K562 (cell line): ENCODE measurements at regions not wholly inside any gene's neighbourhood (a gene's known extent, or its start where the extent isn't known, plus 50 kb on each side); places are given as distances from the start of the nearest gene placed in this dataset.

Experiments
- ATAC-seq: fragments of 200-7000 bp; cut with Tn5 transposase; 3 replicates; pipeline ENCODE4 v1.9.1; 2020; ENCODE audit warnings: moderate library complexity
- BruUV-seq: library from RNA; stranded (reverse); fragments of 400-500 nt; replicated peaks from 2 replicates; lab custom pipeline; 2021; lab: Mats Ljungman, UMichigan
- CTCF ChIA-PET: fragments of 300-600 bp; formaldehyde crosslinking; extraction: SDS; loops from one replicate; lab custom pipeline; 2021; ENCODE audit warnings: low intra/inter-chr PET ratio; lab: Yijun Ruan, JAX
- POLR2A ChIA-PET: fragments of 300-600, 350-650 bp; sonication (Branson Sonifier 250); formaldehyde crosslinking; extraction: SDS; loops from one replicate; lab custom pipeline; 2021; ENCODE audit warnings: antibody characterized with exemption, inconsistent platforms; lab: Yijun Ruan, JAX
- DNase-seq, 4 experiments: peaks; one replicate each; pipeline versions ENCODE4 v3.0.0 to v3.0.0-alpha.2; 2011 to 2018; ENCODE audit warnings: low spot score in 3 of 4, mixed read lengths in 3 of 4; ENCODE audit errors: extremely low read depth in 1 of 4
- FAIRE-seq: peaks from 2 replicates; lab custom pipeline; 2011; peaks lifted over from hg19 to GRCh38; lab: Jason Lieb, UNC
- H2AFZ ChIP-seq: 2 replicates; pipeline ENCODE4 v1.6.0; 2011; ENCODE audit warnings: low read depth, low read length, control low read depth, inconsistent platforms
- H3K27ac ChIP-seq: fragments of 200-600 bp; 3 replicates; pipeline ENCODE4 v1.8.0; 2011; ENCODE audit warnings: low read depth, mild to moderate bottlenecking, control low read depth, inconsistent platforms, low read length, moderate library complexity, mixed read lengths; ENCODE audit errors: extremely low read depth
- H3K27me3 ChIP-seq, 2 experiments: fragments of 300-600 bp in 1 of 2; 2 replicates in 1 of 2; 3 replicates in 1 of 2; pipeline versions ENCODE4 v1.6.0 to v1.8.0; 2011; ENCODE audit warnings: inconsistent platforms in 2 of 2, low read length in 2 of 2, mild to moderate bottlenecking in 1 of 2, mixed read lengths in 1 of 2, moderate library complexity in 1 of 2; ENCODE audit not compliant: control insufficient read depth in 2 of 2, insufficient read depth in 2 of 2
- H3K36me3 ChIP-seq: fragments of 300-600 bp; 3 replicates; pipeline ENCODE4 v1.8.0; 2011; ENCODE audit warnings: mild to moderate bottlenecking, low read length, inconsistent platforms; ENCODE audit not compliant: control insufficient read depth, insufficient read depth
- H3K4me1 ChIP-seq, 2 experiments: fragments of 200-600 bp in 1 of 2; replicated peaks in 1 of 2; 2 replicates in 1 of 2; 3 replicates in 1 of 2; pipeline versions ENCODE4 v1.5.1 to v1.8.0; 2011; ENCODE audit warnings: inconsistent platforms in 2 of 2, low read length in 2 of 2, mild to moderate bottlenecking in 1 of 2, mixed read lengths in 1 of 2, moderate library complexity in 1 of 2; ENCODE audit not compliant: control insufficient read depth in 2 of 2, insufficient read depth in 2 of 2
- H3K4me2 ChIP-seq: 2 replicates; pipeline ENCODE4 v1.6.1; 2011; ENCODE audit warnings: low read length, control low read depth, inconsistent platforms, mixed read lengths; ENCODE audit not compliant: insufficient read depth
- H3K4me3 ChIP-seq: fragments of 200-600 bp; sonication (generic), shearing (Covaris generic); 2 replicates; pipeline ENCODE4 v1.5.1; 2016; ENCODE audit warnings: control low read depth, inconsistent platforms
- H3K79me2 ChIP-seq: fragments of 200-600 bp; 3 replicates; pipeline ENCODE4 v1.8.0; 2011; ENCODE audit warnings: low read length, inconsistent platforms; ENCODE audit not compliant: control insufficient read depth, insufficient read depth
- H3K9ac ChIP-seq, 2 experiments: 2 replicates each; pipeline versions ENCODE4 v1.6.0 to v1.6.1; 2011; ENCODE audit warnings: low read depth in 2 of 2, low read length in 2 of 2, control low read depth in 1 of 2, inconsistent platforms in 1 of 2, mild to moderate bottlenecking in 1 of 2, mixed read lengths in 1 of 2; ENCODE audit not compliant: insufficient read depth in 1 of 2
- H3K9me1 ChIP-seq: one replicate; pipeline ENCODE4 v1.6.0; 2011; ENCODE audit warnings: inconsistent platforms, mild to moderate bottlenecking, low read length, moderate library complexity; ENCODE audit not compliant: control insufficient read depth, insufficient read depth
- H3K9me3 ChIP-seq: replicated peaks from 2 replicates; pipeline ENCODE4 v1.5.1; 2011; ENCODE audit warnings: low read depth, low read length, inconsistent platforms; ENCODE audit not compliant: control insufficient read depth, insufficient read depth
- H4K20me1 ChIP-seq: replicated peaks from 2 replicates; pipeline ENCODE4 v1.6.1; 2011; ENCODE audit warnings: low read length, inconsistent platforms, mixed read lengths; ENCODE audit not compliant: control insufficient read depth, insufficient read depth
- C11orf30 ChIP-seq: fragments of 450-650 bp; IDR thresholded peaks from 2 replicates; pipeline ENCODE4 v1.6.1; 2016; ENCODE audit warnings: low read depth, mild to moderate bottlenecking
- GABPA ChIP-seq: fragments of 200-800 bp; sonication (Bioruptor generic); conservative IDR thresholded peaks from 2 replicates; pipeline ENCODE4 v1.6.1; 2016; ENCODE audit warnings: low read depth, missing genetic modification characterization, missing compliant biosample characterization
- HMGXB4 ChIP-seq: sonication (generic); formaldehyde crosslinking; IDR thresholded peaks from 2 replicates; pipeline ENCODE4 v1.8.1; 2023; ENCODE audit warnings: mild to moderate bottlenecking, missing genetic modification reagents
- KAT2B ChIP-seq: IDR thresholded peaks from one replicate; pipeline ENCODE4 v1.6.1; 2012; ENCODE audit warnings: low read depth, mild to moderate bottlenecking, control low read depth, inconsistent platforms, low read length, moderate library complexity
- MAFF ChIP-seq: IDR thresholded peaks from 2 replicates; pipeline ENCODE4 v1.6.1; 2012; ENCODE audit warnings: low read length, improper control_type of control experiment
- MAFG ChIP-seq: fragments of 450-650 bp; conservative IDR thresholded peaks from 2 replicates; pipeline ENCODE4 v1.6.1; 2016; ENCODE audit warnings: missing genetic modification characterization, missing compliant biosample characterization
- MEIS2 ChIP-seq: fragments of 450-650 bp; IDR thresholded peaks from 2 replicates; pipeline ENCODE4 v1.6.1; 2014; ENCODE audit warnings: mild to moderate bottlenecking; ENCODE audit not compliant: partially characterized antibody
- NFE2 ChIP-seq: IDR thresholded peaks from 2 replicates; pipeline ENCODE4 v1.6.1; 2014; ENCODE audit warnings: antibody characterized with exemption, low read depth
- PRPF4 ChIP-seq: fragments of 200-400 bp; formaldehyde crosslinking; IDR thresholded peaks from one replicate; pipeline ENCODE4 v1.6.1; 2017; ENCODE audit warnings: low read length, low read depth, mild to moderate bottlenecking; ENCODE audit not compliant: insufficient read depth, poor library complexity, severe bottlenecking
- ZNF124 ChIP-seq: sonication (generic); formaldehyde crosslinking; IDR thresholded peaks from 2 replicates; pipeline ENCODE4 v1.8.1; 2022; ENCODE audit warnings: missing genetic modification reagents
- ZNF311 ChIP-seq: fragments of 250-450 bp; sonication (Bioruptor Pico); IDR thresholded peaks from 2 replicates; pipeline ENCODE4 v1.4.0; 2020; ENCODE audit warnings: mild to moderate bottlenecking, moderate library complexity
- ZNF316 ChIP-seq: fragments of 450-650 bp; IDR thresholded peaks from 2 replicates; pipeline ENCODE4 v1.6.1; 2016
- WGBS: fragments of 100-300 bp; shearing (Covaris generic); methylation state at CpG from one replicate; pipeline ENCODE4 v1.1.6; 2016; ENCODE audit warnings: low coverage, mixed read lengths; ENCODE audit not compliant: insufficient coverage; ENCODE audit errors: missing lambda C conversion rate; 5-methylcytosine and 5-hydroxymethylcytosine counted together
- in situ Hi-C: fragments of 300-500 bp; cut with MboI; formaldehyde crosslinking; loops from 4 replicates; pipeline ENCODE4 v1.15.0; 2018; ENCODE audit warnings: inconsistent platforms, mixed read lengths
- intact Hi-C: fragments of 100-400 bp; cut with micrococcal nuclease; formaldehyde crosslinking; loops from 2 replicates; pipeline ENCODE4 v1.14.2; 2022

DNA sequence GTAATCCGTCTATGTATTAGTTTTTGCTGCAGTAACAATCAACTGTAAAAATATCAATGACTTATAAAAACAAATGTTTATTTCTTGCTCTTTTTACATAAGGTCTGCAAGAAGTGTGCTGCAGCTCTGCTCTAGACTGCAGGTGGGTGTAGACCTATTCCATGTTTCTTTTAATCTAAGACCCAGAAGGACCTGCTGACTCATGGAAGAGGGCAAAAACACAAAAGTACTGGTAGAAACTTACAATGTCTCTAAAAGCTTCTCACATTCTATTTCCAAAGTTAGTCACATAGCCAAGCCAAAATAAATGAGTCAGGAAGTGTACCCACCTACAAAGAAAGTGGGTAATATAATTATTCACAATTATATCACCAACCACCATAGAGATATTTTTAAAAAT, 435.9 kb upstream of the FAT3 start:
- no peaks in the 10 kb centered on the region for H3K27me3 ChIP-seq
- ChIA-PET POLR2A (no interaction called here), CTCF (no interaction called here)
- H3K4me2 ChIP-seq = no peak overlapping the region
- H3K4me1 ChIP-seq = peaks cover 0 to 29% of the 10 kb centered on the region in 2 experiments; a peak in 3 of 5 replicates
- peak overlapping the region; percentile 18; the same call in 1 of the 2 replicates for H2AFZ ChIP-seq
- DNase-seq = peak in 2 of 4 experiments; percentile 16 to 40
- no peak for ATAC-seq
- H3K36me3 ChIP-seq = no peaks in the 10 kb centered on the region; the same call in 2 of the 3 replicates
- intact Hi-C loops = no loop called here
- H3K27ac ChIP-seq = peak overlapping the region; percentile 40; the same call in 1 of the 3 replicates
- no peak for TF ChIP-seq MEIS2
- TF ChIP-seq GABPA = 0 out of 2 replicates have a peak, but pooled peaks have one; percentile 14
- TF ChIP-seq MAFF = peak; percentile 9; the same call in 1 of the 2 replicates
- peak; percentile 70 for TF ChIP-seq NFE2
- no peak for TF ChIP-seq HMGXB4 (CRISPR knock-in tag)
- TF ChIP-seq ZNF311 (CRISPR knock-in tag) = peak; percentile 54; the same call in 1 of the 2 replicates
- peak; percentile 61 for TF ChIP-seq ZNF316
- TF ChIP-seq KAT2B = no peak
- TF ChIP-seq PRPF4 = no peak
- TF ChIP-seq ZNF124 (CRISPR knock-in tag) = no peak
- peak; percentile 65 for TF ChIP-seq C11orf30
- peak; percentile 54 for TF ChIP-seq MAFG (tag)
- H3K9ac ChIP-seq = no peak overlapping the region
- H3K9me3 ChIP-seq = peaks cover 6% of the 10 kb centered on the region; the same call in 1 of the 2 replicates
- in situ Hi-C loops = no loop called here
- no TSS peak for BruUV-seq
- H3K79me2 ChIP-seq = no peaks in the 10 kb centered on the region
- no peak overlapping the region for H3K4me3 ChIP-seq
- FAIRE-seq = no peak
- no peaks in the 10 kb centered on the region for H4K20me1 ChIP-seq
- WGBS = 45% methylated on average over 1 of the region's 1 CpG
- H3K9me1 ChIP-seq = no peaks in the 10 kb centered on the region
